NCI-H226 (cell line): ENCODE measurements at regions not wholly inside any gene's neighbourhood (a gene's known extent, or its start where the extent isn't known, plus 50 kb on each side); places are given as distances from the start of the nearest gene placed in this dataset.

Experiments used
- DNase-seq: peaks from one replicate; pipeline ENCODE4 v3.0.0-alpha.2; 2015

DNA sequence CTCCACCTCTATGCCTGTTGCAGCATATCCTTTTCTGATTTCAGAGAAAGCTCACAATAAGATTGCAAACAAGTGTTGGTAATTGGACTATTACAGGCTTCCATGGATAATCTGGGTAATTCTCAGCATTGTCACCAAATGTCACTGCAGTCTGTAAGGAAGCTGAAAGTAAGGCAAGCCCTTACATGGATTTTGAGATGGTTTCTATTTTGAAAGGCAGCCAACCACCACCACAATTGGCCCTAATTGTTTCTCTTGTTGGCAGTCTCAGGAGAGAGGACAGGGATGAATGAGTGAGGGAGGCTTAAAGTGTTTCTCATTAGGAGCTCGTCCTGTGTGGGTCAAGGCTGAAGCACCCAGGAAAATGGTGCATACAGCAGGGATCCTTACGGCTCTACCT is 879.9 kb downstream of the TUSC7 start:
- DNase-seq = no peak

DNA sequence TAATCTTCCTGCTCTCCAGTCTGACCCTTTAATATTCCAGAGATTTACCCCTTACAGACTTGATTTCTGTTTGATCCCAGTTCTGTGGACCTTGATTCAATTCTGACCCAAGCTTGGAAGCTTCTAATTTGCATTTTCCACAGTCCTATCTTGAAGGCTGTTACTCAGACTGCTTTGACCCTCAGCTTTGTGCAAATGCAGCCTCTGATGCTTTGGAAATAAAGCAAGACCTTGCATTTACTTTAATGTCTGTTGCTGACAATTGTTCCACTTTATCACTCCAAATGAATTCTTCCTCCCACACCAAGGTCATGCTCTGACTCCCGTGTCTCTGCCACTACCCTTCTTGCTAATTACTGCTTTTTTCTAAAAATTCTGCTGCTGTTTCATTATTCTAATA is 886.0 kb downstream of the TUSC7 start:
- no peak for DNase-seq

GRCh38 chr3:117596503-117596902 is 886.9 kb downstream of the TUSC7 start:
- no peak for DNase-seq

DNA sequence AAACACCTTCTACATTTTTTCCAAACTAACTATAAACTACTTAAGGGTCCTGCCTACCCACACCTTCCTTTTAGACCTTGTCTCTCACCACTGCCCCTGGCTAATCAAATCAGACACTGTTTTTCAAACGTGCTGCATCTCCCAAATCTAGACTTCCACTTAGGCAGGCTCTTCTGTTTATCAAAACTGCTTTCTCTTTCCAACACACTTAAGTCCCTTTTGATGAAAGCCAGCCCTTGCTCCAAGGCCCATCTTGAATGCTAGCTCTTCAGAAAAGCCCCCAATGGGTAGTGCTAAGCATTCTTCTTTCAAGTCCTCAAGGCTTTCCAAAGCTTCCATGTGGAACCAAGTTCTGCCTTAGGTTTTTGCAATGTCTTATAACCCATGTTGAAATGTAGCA is 888.3 kb downstream of the TUSC7 start:
- DNase-seq = no peak

- no peak for DNase-seq
Measured at GRCh38 chr3:117600112-117600511, 890.5 kb downstream of the TUSC7 start.

GRCh38 chr3:117600666-117601065 is 891.1 kb downstream of the TUSC7 start:
- DNase-seq = no peak

GRCh38 chr3:117602058-117602644 is 892.6 kb downstream of the TUSC7 start:
- no peak for DNase-seq

- DNase-seq = no peak
Measured at GRCh38 chr3:117603097-117603496, 893.5 kb downstream of the TUSC7 start.

DNA sequence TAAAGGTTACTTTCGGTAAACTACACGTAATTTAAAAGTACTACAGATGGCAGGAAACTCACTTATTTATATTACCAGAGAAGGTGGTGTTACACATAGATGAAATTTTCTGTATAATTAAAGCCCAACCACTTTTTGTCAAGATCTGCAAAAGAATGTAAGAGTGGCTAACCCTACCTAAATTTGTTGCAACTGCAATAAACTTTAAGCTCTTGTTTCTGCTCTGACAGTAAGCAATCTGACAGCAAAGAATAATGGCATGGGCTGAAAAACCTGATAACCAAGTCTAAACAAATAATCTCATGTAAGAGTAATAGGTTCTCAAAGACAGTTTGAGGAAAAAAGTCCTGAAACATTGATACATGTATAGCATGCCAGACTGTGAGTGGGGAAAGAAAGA is 897.3 kb downstream of the TUSC7 start:
- no peak for DNase-seq

DNA sequence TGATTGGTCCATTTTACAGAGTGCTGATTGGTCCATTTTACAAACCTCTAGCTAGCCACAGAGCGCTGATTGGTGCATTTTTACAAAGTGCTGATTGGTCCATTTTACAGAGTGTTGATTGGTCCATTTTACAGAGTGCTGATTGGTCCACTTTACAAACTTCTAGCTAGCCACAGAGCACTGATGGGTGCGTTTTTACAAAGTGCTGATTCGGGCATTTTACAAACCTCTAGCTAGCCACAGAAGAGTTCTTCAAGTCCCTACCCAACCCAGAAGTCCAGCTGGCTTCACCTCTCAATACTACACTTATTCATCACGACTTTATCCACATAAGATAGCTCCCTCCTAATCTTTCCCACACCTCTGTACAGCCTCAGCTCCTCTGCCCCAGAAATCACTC is 899.8 kb downstream of the TUSC7 start:
- no peak for DNase-seq

GRCh38 chr3:117610156-117610555 is 900.6 kb downstream of the TUSC7 start:
- DNase-seq = no peak

GRCh38 chr3:117611211-117611610 is 901.6 kb downstream of the TUSC7 start:
- no peak for DNase-seq

- no peak for DNase-seq
Measured at GRCh38 chr3:117616227-117616626, 906.6 kb downstream of the TUSC7 start.

DNA sequence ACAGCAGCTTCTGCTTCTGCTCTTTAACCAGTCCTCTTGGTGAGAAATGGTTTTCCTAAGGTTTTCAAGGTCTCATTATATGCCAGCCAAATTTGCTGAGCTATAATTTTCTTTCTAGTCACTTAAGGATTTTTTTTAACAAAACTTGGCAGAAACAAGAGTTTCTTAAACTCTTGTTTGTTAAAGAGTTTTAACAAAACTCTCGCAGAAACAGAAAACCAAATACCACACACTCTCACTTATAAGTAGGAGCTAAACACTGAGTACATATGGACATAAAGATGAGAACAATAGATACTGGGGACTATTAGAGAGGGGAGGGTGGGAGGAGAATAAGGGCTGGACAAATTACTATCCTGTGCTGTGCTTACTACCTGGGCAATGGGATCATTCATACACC is 908.3 kb downstream of the TUSC7 start:
- DNase-seq = no peak

GRCh38 chr3:117618462-117618861 is 908.9 kb downstream of the TUSC7 start:
- no peak for DNase-seq

GRCh38 chr3:117619805-117620204 is 910.2 kb downstream of the TUSC7 start:
- DNase-seq = no peak

DNA sequence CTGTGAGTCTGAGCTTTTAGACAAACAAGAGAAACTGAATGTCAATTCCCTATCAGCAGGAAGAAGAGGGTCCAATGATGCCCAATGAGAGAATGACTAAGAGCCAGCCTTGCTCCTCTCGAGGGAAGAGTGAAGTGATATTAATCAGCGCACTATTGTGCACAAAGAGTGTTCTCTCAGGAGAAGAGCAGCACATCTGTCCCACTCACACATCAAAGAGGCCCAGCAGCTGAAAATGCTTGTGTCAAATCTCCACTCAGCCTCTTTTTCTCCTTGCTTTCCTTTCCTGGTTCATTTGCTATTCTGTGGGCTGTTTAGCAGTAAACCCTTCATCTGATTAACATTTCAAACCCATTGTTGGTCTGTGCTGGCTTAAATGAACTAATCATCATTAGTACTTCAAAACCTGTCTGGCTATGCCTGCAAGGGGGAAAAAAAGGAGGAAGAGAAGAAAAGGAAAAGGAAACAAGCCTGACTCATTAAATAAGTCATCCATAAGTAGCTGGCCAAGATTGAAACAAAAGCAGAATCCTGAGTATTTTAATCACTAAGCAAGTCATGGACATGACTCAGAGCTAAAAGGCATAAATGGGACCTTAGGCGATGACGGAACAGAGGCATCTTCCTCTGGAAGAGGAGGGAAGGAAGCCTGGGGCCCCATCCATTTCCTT is 912.7 kb downstream of the TUSC7 start:
- DNase-seq = no peak

DNA sequence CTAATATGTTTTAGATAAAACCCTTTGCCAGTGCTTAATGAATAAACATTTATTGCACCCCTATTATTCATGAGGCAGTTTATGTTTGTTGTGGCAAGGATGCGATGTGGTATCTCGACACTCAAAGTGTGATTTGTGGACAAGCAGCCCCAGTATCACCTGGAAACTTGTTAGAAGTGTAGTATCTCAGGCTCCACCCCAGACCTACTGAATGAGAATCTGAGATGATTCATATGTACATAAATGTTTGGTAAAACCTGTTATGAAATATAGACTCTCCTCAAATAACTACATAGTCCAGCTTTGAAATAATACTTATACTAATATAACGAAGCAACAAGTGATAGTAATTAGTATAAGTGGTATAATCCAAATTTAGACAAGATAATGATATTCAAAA is 914.8 kb downstream of the TUSC7 start:
- DNase-seq = no peak

GRCh38 chr3:117625174-117625573 is 915.6 kb downstream of the TUSC7 start:
- no peak for DNase-seq

- no peak for DNase-seq
Measured at GRCh38 chr3:117626577-117626976, 917.0 kb downstream of the TUSC7 start.

DNA sequence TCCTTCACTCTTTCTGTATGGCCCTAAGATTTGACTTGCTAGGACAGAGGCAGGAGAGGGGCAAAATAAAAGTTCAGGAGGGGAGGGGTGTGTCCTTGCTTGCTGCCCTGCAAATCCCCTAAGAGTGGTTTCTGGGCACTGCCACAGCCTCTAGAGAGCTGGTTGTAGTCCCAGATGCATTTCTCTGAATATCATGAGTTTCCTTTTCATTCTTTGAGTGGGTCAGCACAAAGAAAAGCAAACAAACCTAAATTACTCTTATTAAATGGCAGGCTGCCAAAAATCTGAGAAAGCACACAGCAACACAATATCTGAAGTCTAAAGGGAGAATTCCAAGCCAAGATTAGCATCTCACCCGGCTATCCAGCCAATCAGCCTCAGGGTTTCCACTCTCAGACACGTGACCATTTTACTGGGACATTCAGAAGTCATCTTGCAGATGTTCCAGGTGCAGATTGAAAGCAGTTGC is 919.3 kb downstream of the TUSC7 start:
- no peak for DNase-seq

GRCh38 chr3:117629505-117629904 is 919.9 kb downstream of the TUSC7 start:
- DNase-seq = no peak

- no peak for DNase-seq
Measured at GRCh38 chr3:117630469-117630868, 920.9 kb downstream of the TUSC7 start.

- no peak for DNase-seq
Measured at GRCh38 chr3:117630885-117631284, 921.3 kb downstream of the TUSC7 start.

DNA sequence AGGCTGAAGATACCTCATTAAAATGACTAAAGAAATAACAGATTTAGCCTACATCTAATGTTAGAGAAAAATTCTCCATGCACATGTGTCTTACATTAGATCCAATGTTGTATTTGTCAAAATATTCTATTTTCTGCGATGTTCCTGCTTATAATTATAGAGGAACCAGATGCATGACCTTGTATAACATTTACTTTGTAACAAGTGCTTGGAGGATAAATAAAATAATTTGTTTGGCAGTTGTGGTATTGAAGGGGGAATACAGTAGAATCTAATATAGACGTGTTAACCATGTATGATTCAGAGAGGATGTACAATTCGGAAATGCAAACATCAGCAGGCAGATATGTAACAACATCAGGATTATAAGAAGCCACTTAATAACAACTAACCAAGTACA is 922.2 kb downstream of the TUSC7 start:
- no peak for DNase-seq
